OCI-LY1 (cell line): ENCODE measurements at regions not wholly inside any gene's neighbourhood (a gene's known extent, or its start where the extent isn't known, plus 50 kb on each side); places are given as distances from the start of the nearest gene placed in this dataset.

Source experiments
- CTCF ChIP-seq: fragments of 200-600 bp; sonication (generic), shearing (Covaris generic); IDR thresholded peaks from 2 replicates; pipeline ENCODE4 v1.5.1; 2017; ENCODE audit warnings: mild to moderate bottlenecking, antibody characterized with exemption, low read length, moderate library complexity, mixed read lengths
- EZH2 ChIP-seq: fragments of 200-600 bp; sonication (generic), shearing (Covaris generic); IDR thresholded peaks from 2 replicates; pipeline ENCODE4 v1.8.0; 2017; ENCODE audit warnings: borderline replicate concordance, mixed run types, mild to moderate bottlenecking, antibody characterized with exemption, low read length, moderate library complexity, mixed read lengths

GRCh38 chr1:59164371-59164770, 132.5 kb upstream of the FGGY start:
- TF ChIP-seq CTCF (no peak), EZH2 (no peak)
